Activated T-cell treated with anti-CD3 and anti-CD28 coated beads, Interleukin-2, amount 50 U/mL, for 24 hours (primary cell): ENCODE measurements at regions not wholly inside any gene's neighbourhood (a gene's known extent, or its start where the extent isn't known, plus 50 kb on each side); places are given as distances from the start of the nearest gene placed in this dataset.

Experiments used
- DNase-seq: peaks from one replicate; pipeline ENCODE4 v3.0.0-alpha.2; 2020
- H3K27ac Mint-ChIP-seq: 2 replicates; pipeline ENCODE4 v1.8.0; 2020; ENCODE audit warnings: mild to moderate bottlenecking, mixed read lengths
- H3K27me3 Mint-ChIP-seq: 2 replicates; pipeline ENCODE4 v1.8.0; 2020; ENCODE audit warnings: mixed read lengths
- H3K36me3 Mint-ChIP-seq: 2 replicates; pipeline ENCODE4 v1.8.0; 2020; ENCODE audit warnings: low read depth, mixed read lengths
- H3K4me1 Mint-ChIP-seq: 2 replicates; pipeline ENCODE4 v1.8.0; 2020; ENCODE audit warnings: low read depth, mixed read lengths
- H3K4me3 Mint-ChIP-seq: 2 replicates; pipeline ENCODE4 v1.8.0; 2020; ENCODE audit warnings: mild to moderate bottlenecking, moderate library complexity, mixed read lengths
- H3K9me3 Mint-ChIP-seq: 2 replicates; pipeline ENCODE4 v1.8.0; 2020; ENCODE audit warnings: mixed read lengths

GRCh38 chr21:41009398-41010100 lies 158.4 kb upstream of the BACE2 start:
- no peaks in the 10 kb centered on the region for H3K36me3 Mint-ChIP-seq
- H3K9me3 Mint-ChIP-seq, result no peaks in the 10 kb centered on the region
- peaks cover 9% of the 10 kb centered on the region for H3K27me3 Mint-ChIP-seq
- no peak overlapping the region for H3K27ac Mint-ChIP-seq
- DNase-seq, result no peak
- H3K4me1 Mint-ChIP-seq, result no peaks in the 10 kb centered on the region
- no peak overlapping the region for H3K4me3 Mint-ChIP-seq

DNA sequence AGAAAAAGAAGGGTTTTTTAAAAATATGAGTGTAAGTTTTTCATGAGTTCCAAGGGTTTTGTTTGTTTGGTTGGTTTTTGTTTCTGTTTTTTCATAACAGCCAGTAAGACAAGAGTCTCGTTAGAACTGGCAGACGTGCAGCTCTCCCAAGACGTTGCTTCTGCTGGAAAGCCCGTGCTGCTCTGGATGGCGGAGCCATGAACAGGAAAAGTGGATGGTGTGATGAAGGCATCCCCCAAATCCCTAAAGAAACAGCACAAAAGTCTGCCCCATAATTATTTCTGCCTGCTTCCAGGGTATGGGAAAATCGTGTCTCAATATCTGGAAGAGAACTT lies 157.9 kb upstream of the BACE2 start:
- no peaks in the 10 kb centered on the region for H3K9me3 Mint-ChIP-seq
- no peak overlapping the region for H3K4me3 Mint-ChIP-seq
- H3K36me3 Mint-ChIP-seq, result no peaks in the 10 kb centered on the region
- no peak overlapping the region for H3K27ac Mint-ChIP-seq
- H3K4me1 Mint-ChIP-seq, result no peaks in the 10 kb centered on the region
- DNase-seq, result no peak
- H3K27me3 Mint-ChIP-seq, result peaks cover 9% of the 10 kb centered on the region

GRCh38 chr21:41011098-41011731 lies 156.7 kb upstream of the BACE2 start:
- Mint-ChIP-seq H3K36me3 (no peaks in the 10 kb centered on the region), H3K27ac (no peak overlapping the region), H3K27me3 (peaks cover 3% of the 10 kb centered on the region), H3K4me1 (no peaks in the 10 kb centered on the region), H3K9me3 (no peaks in the 10 kb centered on the region), H3K4me3 (no peak overlapping the region)
- DNase-seq, result no peak

DNA sequence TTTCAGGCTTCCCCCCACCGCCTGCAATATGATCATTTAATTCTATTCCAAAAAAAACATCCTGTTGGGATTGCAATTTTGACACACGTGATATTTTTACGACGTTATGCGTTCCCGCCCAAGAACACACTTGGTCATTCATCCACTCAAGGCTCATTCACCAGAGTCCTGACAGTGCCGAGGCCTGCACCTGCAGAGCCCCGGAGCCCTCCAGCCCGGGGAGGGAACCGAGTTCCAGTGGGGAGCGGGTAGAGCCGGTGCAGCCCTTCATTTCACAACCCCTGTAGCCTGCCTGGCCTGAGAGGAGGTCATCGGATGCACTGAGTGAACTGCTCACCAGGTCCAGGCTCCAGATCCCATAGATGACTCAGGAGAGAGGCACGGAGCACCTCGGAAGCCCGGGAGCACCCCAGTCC lies 156.0 kb upstream of the BACE2 start:
- no peak overlapping the region for H3K4me3 Mint-ChIP-seq
- H3K36me3 Mint-ChIP-seq, result no peaks in the 10 kb centered on the region
- no peaks in the 10 kb centered on the region for H3K4me1 Mint-ChIP-seq
- H3K27ac Mint-ChIP-seq, result no peak overlapping the region
- peaks cover 3% of the 10 kb centered on the region for H3K27me3 Mint-ChIP-seq
- no peak for DNase-seq
- no peaks in the 10 kb centered on the region for H3K9me3 Mint-ChIP-seq

GRCh38 chr21:41012425-41012824 lies 155.5 kb upstream of the BACE2 start:
- DNase-seq, result no peak
- H3K4me3 Mint-ChIP-seq, result no peak overlapping the region
- H3K9me3 Mint-ChIP-seq, result no peaks in the 10 kb centered on the region
- peaks cover 7% of the 10 kb centered on the region for H3K27me3 Mint-ChIP-seq
- H3K4me1 Mint-ChIP-seq, result no peaks in the 10 kb centered on the region
- H3K36me3 Mint-ChIP-seq, result no peaks in the 10 kb centered on the region
- H3K27ac Mint-ChIP-seq, result no peak overlapping the region

GRCh38 chr21:41016472-41016871 lies 151.5 kb upstream of the BACE2 start:
- Mint-ChIP-seq H3K36me3 (no peaks in the 10 kb centered on the region), H3K4me1 (no peaks in the 10 kb centered on the region), H3K27me3 (peaks cover 7% of the 10 kb centered on the region), H3K27ac (no peak overlapping the region), H3K9me3 (peaks cover 2% of the 10 kb centered on the region), H3K4me3 (no peak overlapping the region)
- no peak for DNase-seq

DNA sequence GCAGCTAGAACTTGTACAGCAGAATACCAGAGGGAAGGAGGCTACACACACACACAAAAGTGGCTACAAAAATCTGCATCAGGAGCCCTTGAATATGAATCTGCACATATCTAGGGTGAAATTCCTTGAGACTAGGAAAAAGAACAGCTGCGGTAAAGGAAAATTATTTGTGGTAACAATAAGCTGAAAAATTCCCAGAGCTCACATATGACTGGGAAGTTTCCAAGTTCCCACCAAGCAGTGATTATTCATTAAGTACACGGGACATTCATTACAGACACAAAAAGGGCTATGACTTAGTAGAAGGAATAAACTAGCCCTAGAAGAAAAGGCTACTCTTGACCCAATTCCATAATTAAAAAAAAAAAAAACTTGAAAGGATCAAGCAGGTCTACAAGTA lies 149.5 kb upstream of the BACE2 start:
- Mint-ChIP-seq H3K9me3 (peaks cover 2% of the 10 kb centered on the region), H3K36me3 (no peaks in the 10 kb centered on the region), H3K27ac (no peak overlapping the region), H3K27me3 (peaks cover 15% of the 10 kb centered on the region), H3K4me3 (no peak overlapping the region), H3K4me1 (no peaks in the 10 kb centered on the region)
- no peak for DNase-seq

DNA sequence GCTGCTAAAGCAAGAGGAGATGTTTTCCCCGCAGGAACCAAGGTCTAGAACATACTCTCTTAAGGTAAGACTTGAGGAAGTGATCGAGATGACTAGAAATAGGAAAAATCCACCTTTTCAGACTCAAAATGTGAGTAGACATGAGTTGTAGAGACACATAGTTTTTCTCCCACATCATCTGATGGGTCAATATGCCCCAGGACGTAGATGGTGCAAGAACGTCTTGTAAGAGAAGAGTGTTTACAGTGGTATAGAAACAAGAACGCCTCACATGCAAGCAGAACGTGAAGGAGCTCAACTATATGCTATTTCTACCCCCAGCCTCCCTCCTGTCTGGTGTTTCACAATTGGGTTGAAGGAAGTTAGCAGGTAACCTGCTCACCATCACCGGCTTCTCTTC lies 144.0 kb upstream of the BACE2 start:
- Mint-ChIP-seq H3K36me3 (no peaks in the 10 kb centered on the region), H3K27ac (no peak overlapping the region), H3K4me3 (no peak overlapping the region), H3K4me1 (no peaks in the 10 kb centered on the region), H3K27me3 (peaks cover 19% of the 10 kb centered on the region), H3K9me3 (peaks cover 3% of the 10 kb centered on the region)
- no peak for DNase-seq

GRCh38 chr21:41024341-41024740 lies 143.6 kb upstream of the BACE2 start:
- Mint-ChIP-seq H3K27ac (no peak overlapping the region), H3K9me3 (peaks cover 3% of the 10 kb centered on the region), H3K36me3 (no peaks in the 10 kb centered on the region), H3K4me3 (no peak overlapping the region), H3K4me1 (no peaks in the 10 kb centered on the region), H3K27me3 (peaks cover 19% of the 10 kb centered on the region)
- no peak for DNase-seq

DNA sequence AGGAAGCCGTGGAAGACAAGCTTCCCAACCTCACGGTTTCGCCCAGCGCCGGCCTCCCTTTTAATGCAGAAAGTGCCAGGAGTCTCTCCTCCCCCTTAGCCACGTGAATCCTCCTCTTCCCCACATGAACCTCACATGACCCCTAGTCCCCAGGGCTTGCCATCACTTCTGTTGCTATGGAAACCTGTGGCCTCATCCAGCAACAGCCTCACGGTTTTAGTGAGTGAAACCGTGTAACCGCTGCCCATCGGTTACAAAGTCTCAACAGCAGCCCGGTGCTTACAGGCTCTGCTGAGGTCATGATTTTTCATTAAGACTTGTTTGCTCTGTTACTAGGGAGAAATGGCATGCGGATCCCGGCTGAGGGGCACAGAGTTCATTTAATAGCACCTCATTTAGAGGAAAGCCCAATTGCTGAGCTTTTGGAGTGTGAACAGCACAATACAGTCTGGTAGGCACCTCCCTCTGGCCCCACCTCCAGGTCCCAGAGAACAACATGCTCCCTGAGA lies 143.2 kb upstream of the BACE2 start:
- peaks cover 3% of the 10 kb centered on the region for H3K9me3 Mint-ChIP-seq
- no peaks in the 10 kb centered on the region for H3K4me1 Mint-ChIP-seq
- H3K36me3 Mint-ChIP-seq, result no peaks in the 10 kb centered on the region
- no peak overlapping the region for H3K4me3 Mint-ChIP-seq
- no peak for DNase-seq
- no peak overlapping the region for H3K27ac Mint-ChIP-seq
- H3K27me3 Mint-ChIP-seq, result peaks cover 22% of the 10 kb centered on the region

- Mint-ChIP-seq H3K27ac (no peak overlapping the region), H3K9me3 (peaks cover 3% of the 10 kb centered on the region), H3K36me3 (no peaks in the 10 kb centered on the region), H3K4me3 (no peak overlapping the region), H3K27me3 (peaks cover 34% of the 10 kb centered on the region), H3K4me1 (no peaks in the 10 kb centered on the region)
- no peak for DNase-seq
Observed at GRCh38 chr21:41029571-41029970, 138.4 kb upstream of the BACE2 start.

GRCh38 chr21:41031701-41032220 lies 136.2 kb upstream of the BACE2 start:
- no peak for DNase-seq
- H3K4me3 Mint-ChIP-seq, result no peak overlapping the region
- H3K36me3 Mint-ChIP-seq, result no peaks in the 10 kb centered on the region
- H3K4me1 Mint-ChIP-seq, result no peaks in the 10 kb centered on the region
- H3K27me3 Mint-ChIP-seq, result peaks cover 34% of the 10 kb centered on the region
- no peaks in the 10 kb centered on the region for H3K9me3 Mint-ChIP-seq
- H3K27ac Mint-ChIP-seq, result no peak overlapping the region

DNA sequence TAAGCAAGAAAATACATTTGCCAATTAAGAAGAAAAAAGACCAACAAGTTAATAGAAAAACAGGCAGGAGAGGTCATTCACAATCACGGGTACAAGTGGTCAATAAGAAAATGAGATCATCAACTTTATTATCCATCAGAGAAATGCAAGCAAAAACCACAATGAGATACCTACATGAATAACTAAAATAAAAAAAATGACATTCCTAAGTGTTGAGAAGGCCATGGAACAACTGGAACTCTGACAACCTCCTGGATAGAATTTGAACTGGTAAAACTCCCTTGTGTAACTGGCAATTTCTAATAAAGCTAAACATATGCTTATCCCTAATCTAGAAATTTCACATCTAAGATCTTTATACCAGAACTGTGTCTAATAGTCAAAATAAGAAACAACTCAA lies 135.4 kb upstream of the BACE2 start:
- Mint-ChIP-seq H3K36me3 (no peaks in the 10 kb centered on the region), H3K4me1 (no peaks in the 10 kb centered on the region), H3K9me3 (no peaks in the 10 kb centered on the region), H3K27me3 (peaks cover 34% of the 10 kb centered on the region), H3K4me3 (no peak overlapping the region), H3K27ac (no peak overlapping the region)
- no peak for DNase-seq

GRCh38 chr21:41037212-41037611 lies 130.7 kb upstream of the BACE2 start:
- Mint-ChIP-seq H3K4me1 (no peaks in the 10 kb centered on the region), H3K36me3 (no peaks in the 10 kb centered on the region), H3K4me3 (no peak overlapping the region), H3K27me3 (peaks cover 30% of the 10 kb centered on the region), H3K27ac (no peak overlapping the region), H3K9me3 (no peaks in the 10 kb centered on the region)
- DNase-seq, result no peak

DNA sequence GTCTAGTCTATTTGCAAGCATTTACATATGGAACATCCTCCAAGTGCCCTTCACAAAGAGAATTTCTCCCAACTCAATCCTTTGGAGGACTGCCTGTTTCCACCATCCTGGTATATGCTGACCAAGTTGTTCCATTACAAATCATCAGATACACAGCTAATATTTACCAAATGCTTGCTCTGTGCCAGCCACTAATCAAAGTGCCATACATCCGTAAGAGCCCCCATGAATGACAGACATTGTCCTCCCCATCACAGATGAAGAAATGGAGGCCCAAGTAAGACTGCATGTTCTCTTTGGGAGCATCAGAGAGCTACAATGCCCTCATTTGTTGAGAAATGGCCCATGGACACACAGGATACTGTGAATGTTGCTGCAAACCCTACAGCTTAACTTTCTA lies 130.0 kb upstream of the BACE2 start:
- no peak overlapping the region for H3K27ac Mint-ChIP-seq
- H3K4me1 Mint-ChIP-seq, result no peaks in the 10 kb centered on the region
- no peak for DNase-seq
- no peak overlapping the region for H3K4me3 Mint-ChIP-seq
- no peaks in the 10 kb centered on the region for H3K36me3 Mint-ChIP-seq
- peaks cover 23% of the 10 kb centered on the region for H3K27me3 Mint-ChIP-seq
- no peaks in the 10 kb centered on the region for H3K9me3 Mint-ChIP-seq
